ENCODE measurements at regions not wholly inside any gene's neighbourhood (a gene's known extent, or its start where the extent isn't known, plus 50 kb on each side); places are given as distances from the start of the nearest gene placed in this dataset.
"Not testable (repeated sequence)": the region's sequence is repeated elsewhere in the genome, so short reads cannot be mapped to it uniquely, and the experiment has no call there.

- no peaks in the 10 kb centered on the region for H3K4me1 Mint-ChIP-seq (ENCODE audit: low read depth, unreplicated experiment)
- no peak overlapping the region for H3K27ac Mint-ChIP-seq (ENCODE audit: unreplicated experiment)
- no peak for DNase-seq
- H3K9me3 Mint-ChIP-seq (ENCODE audit: unreplicated experiment): no peaks in the 10 kb centered on the region
- TF ChIP-seq CTCF (IDR thresholded peaks at IDR 0.05; ENCODE audit: partially characterized antibody, unreplicated experiment): no peak
- H3K36me3 Mint-ChIP-seq (ENCODE audit: unreplicated experiment): no peaks in the 10 kb centered on the region
- H3K27me3 Mint-ChIP-seq (ENCODE audit: unreplicated experiment): no peaks in the 10 kb centered on the region
- H3K4me3 Mint-ChIP-seq (ENCODE audit: unreplicated experiment): no peak overlapping the region
These were observed 343.3 kb upstream of the TNC start for GRCh38 chr9:115461280-115461679.

GRCh38 chr9:115462623-115463022 is 344.7 kb upstream of the TNC start:
- Mint-ChIP-seq H3K27me3 (ENCODE audit: unreplicated experiment) (no peaks in the 10 kb centered on the region), H3K36me3 (ENCODE audit: unreplicated experiment) (no peaks in the 10 kb centered on the region), H3K27ac (ENCODE audit: unreplicated experiment) (no peak overlapping the region), H3K4me1 (ENCODE audit: low read depth, unreplicated experiment) (no peaks in the 10 kb centered on the region), H3K4me3 (ENCODE audit: unreplicated experiment) (no peak overlapping the region), H3K9me3 (ENCODE audit: unreplicated experiment) (no peaks in the 10 kb centered on the region)
- DNase-seq: no peak
- no peak for TF ChIP-seq CTCF (IDR thresholded peaks at IDR 0.05; ENCODE audit: partially characterized antibody, unreplicated experiment)

- Mint-ChIP-seq H3K9me3 (ENCODE audit: unreplicated experiment) (no peaks in the 10 kb centered on the region), H3K27me3 (ENCODE audit: unreplicated experiment) (peaks cover 1% of the 10 kb centered on the region), H3K27ac (ENCODE audit: unreplicated experiment) (no peak overlapping the region), H3K36me3 (ENCODE audit: unreplicated experiment) (no peaks in the 10 kb centered on the region), H3K4me3 (ENCODE audit: unreplicated experiment) (no peak overlapping the region), H3K4me1 (ENCODE audit: low read depth, unreplicated experiment) (no peaks in the 10 kb centered on the region)
- DNase-seq: no peak
- TF ChIP-seq CTCF (IDR thresholded peaks at IDR 0.05; ENCODE audit: partially characterized antibody, unreplicated experiment): no peak
These were observed 348.8 kb upstream of the TNC start for GRCh38 chr9:115466756-115467155.

- Mint-ChIP-seq H3K4me3 (ENCODE audit: unreplicated experiment) (no peak overlapping the region), H3K36me3 (ENCODE audit: unreplicated experiment) (no peaks in the 10 kb centered on the region), H3K9me3 (ENCODE audit: unreplicated experiment) (peaks cover 2% of the 10 kb centered on the region), H3K4me1 (ENCODE audit: low read depth, unreplicated experiment) (no peaks in the 10 kb centered on the region), H3K27me3 (ENCODE audit: unreplicated experiment) (peaks cover 5% of the 10 kb centered on the region), H3K27ac (ENCODE audit: unreplicated experiment) (no peak overlapping the region)
- no peak for DNase-seq
- TF ChIP-seq CTCF (IDR thresholded peaks at IDR 0.05; ENCODE audit: partially characterized antibody, unreplicated experiment): no peak
These were observed 351.9 kb upstream of the TNC start for GRCh38 chr9:115469841-115470240.

GRCh38 chr9:115473032-115473431 is 355.1 kb upstream of the TNC start:
- not testable (repeated sequence) for DNase-seq; H3K27me3 Mint-ChIP-seq (ENCODE audit: unreplicated experiment); H3K9me3 Mint-ChIP-seq (ENCODE audit: unreplicated experiment); H3K36me3 Mint-ChIP-seq (ENCODE audit: unreplicated experiment); H3K4me3 Mint-ChIP-seq (ENCODE audit: unreplicated experiment); H3K4me1 Mint-ChIP-seq (ENCODE audit: low read depth, unreplicated experiment); H3K27ac Mint-ChIP-seq (ENCODE audit: unreplicated experiment)

- no peaks in the 10 kb centered on the region for H3K4me1 Mint-ChIP-seq (ENCODE audit: low read depth, unreplicated experiment)
- H3K9me3 Mint-ChIP-seq (ENCODE audit: unreplicated experiment): no peaks in the 10 kb centered on the region
- no peak overlapping the region for H3K4me3 Mint-ChIP-seq (ENCODE audit: unreplicated experiment)
- H3K27ac Mint-ChIP-seq (ENCODE audit: unreplicated experiment): no peak overlapping the region
- no peaks in the 10 kb centered on the region for H3K27me3 Mint-ChIP-seq (ENCODE audit: unreplicated experiment)
- no peaks in the 10 kb centered on the region for H3K36me3 Mint-ChIP-seq (ENCODE audit: unreplicated experiment)
- DNase-seq: no peak
- no peak for TF ChIP-seq CTCF (IDR thresholded peaks at IDR 0.05; ENCODE audit: partially characterized antibody, unreplicated experiment)
These were observed 363.8 kb upstream of the TNC start for GRCh38 chr9:115481769-115482168.

Data from glutamatergic neuron (in vitro differentiated cells).